Trophoblast cell (in vitro differentiated cells and primary cell): ENCODE measurements at regions not wholly inside any gene's neighbourhood (a gene's known extent, or its start where the extent isn't known, plus 50 kb on each side); places are given as distances from the start of the nearest gene placed in this dataset.

Experiments
- DNase-seq, 2 donors: peaks; one replicate each; pipeline ENCODE4 v3.0.0-alpha.2; 2016
- H2AFZ ChIP-seq: 2 replicates; pipeline ENCODE4 v1.6.1; 2013; ENCODE audit warnings: low read length, moderate library complexity, mild to moderate bottlenecking; ENCODE audit not compliant: insufficient read depth, poor library complexity
- H2AK5ac ChIP-seq: 2 replicates; pipeline ENCODE4 v1.6.1; 2013; ENCODE audit warnings: mild to moderate bottlenecking, low read length
- H2BK120ac ChIP-seq: 2 replicates; pipeline ENCODE4 v1.6.1; 2013; ENCODE audit warnings: low read length, mild to moderate bottlenecking, moderate library complexity; ENCODE audit not compliant: insufficient read depth, poor library complexity
- H2BK12ac ChIP-seq: 2 replicates; pipeline ENCODE4 v1.6.1; 2013; ENCODE audit warnings: mild to moderate bottlenecking, low read length, moderate library complexity
- H2BK5ac ChIP-seq: 2 replicates; pipeline ENCODE4 v1.6.1; 2013; ENCODE audit warnings: low read length, low read depth, moderate library complexity, mild to moderate bottlenecking; ENCODE audit not compliant: poor library complexity
- H3K14ac ChIP-seq: 2 replicates; pipeline ENCODE4 v1.6.1; 2013; ENCODE audit warnings: mild to moderate bottlenecking, low read length
- H3K18ac ChIP-seq: 2 replicates; pipeline ENCODE4 v1.6.1; 2013; ENCODE audit warnings: mild to moderate bottlenecking, low read length
- H3K23ac ChIP-seq: 2 replicates; pipeline ENCODE4 v1.6.1; 2013; ENCODE audit warnings: low read length
- H3K27ac ChIP-seq: 2 replicates; pipeline ENCODE4 v1.5.1; 2013; ENCODE audit warnings: low read depth, mild to moderate bottlenecking, inconsistent platforms, low read length, moderate library complexity
- H3K27me3 ChIP-seq: 2 replicates; pipeline ENCODE4 v1.6.1; 2013; ENCODE audit warnings: inconsistent platforms, mild to moderate bottlenecking, low read length, moderate library complexity; ENCODE audit not compliant: insufficient read depth
- H3K36me3 ChIP-seq, 2 experiments: 1 replicate in 1 of 2; 2 replicates in 1 of 2; pipeline ENCODE4 v1.6.1; 2013; ENCODE audit warnings: low read length in 2 of 2, mild to moderate bottlenecking in 2 of 2, moderate library complexity in 1 of 2; ENCODE audit not compliant: insufficient read depth in 2 of 2, control insufficient read depth in 1 of 2
- H3K4ac ChIP-seq: 2 replicates; pipeline ENCODE4 v1.6.1; 2013; ENCODE audit warnings: low read depth, mild to moderate bottlenecking, low read length, moderate library complexity
- H3K4me1 ChIP-seq, 2 experiments: 1 replicate in 1 of 2; 2 replicates in 1 of 2; pipeline ENCODE4 v1.6.1; 2013; ENCODE audit warnings: low read length in 2 of 2, mild to moderate bottlenecking in 2 of 2, moderate library complexity in 1 of 2; ENCODE audit not compliant: insufficient read depth in 2 of 2, control insufficient read depth in 1 of 2
- H3K4me2 ChIP-seq: 2 replicates; pipeline ENCODE4 v1.6.1; 2013; ENCODE audit warnings: inconsistent platforms, mild to moderate bottlenecking, low read length, moderate library complexity
- H3K4me3 ChIP-seq: 2 replicates; pipeline ENCODE4 v1.5.1; 2013; ENCODE audit warnings: mild to moderate bottlenecking, low read depth, low read length, inconsistent platforms
- H3K79me1 ChIP-seq: one replicate; pipeline ENCODE4 v1.6.1; 2013; ENCODE audit warnings: low read length
- H3K79me2 ChIP-seq: 2 replicates; pipeline ENCODE4 v1.6.1; 2013; ENCODE audit warnings: low read length, mild to moderate bottlenecking; ENCODE audit not compliant: control insufficient read depth, insufficient read depth, poor library complexity
- H3K9ac ChIP-seq: 2 replicates; pipeline ENCODE4 v1.6.1; 2013; ENCODE audit warnings: mild to moderate bottlenecking, low read length
- H3K9me3 ChIP-seq: 2 replicates; pipeline ENCODE4 v1.6.1; 2013; ENCODE audit warnings: low read depth, mild to moderate bottlenecking, control low read depth, inconsistent platforms, low read length; ENCODE audit not compliant: insufficient read depth
- H4K12ac ChIP-seq: 2 replicates; pipeline ENCODE4 v1.6.1; 2013; ENCODE audit warnings: low read depth, mild to moderate bottlenecking, low read length, moderate library complexity
- H4K8ac ChIP-seq: 2 replicates; pipeline ENCODE4 v1.6.1; 2013; ENCODE audit warnings: low read depth, mild to moderate bottlenecking, low read length, moderate library complexity
- H4K91ac ChIP-seq: one replicate; pipeline ENCODE4 v1.6.1; 2013; ENCODE audit warnings: low read depth, mild to moderate bottlenecking, low read length, moderate library complexity
- WGBS: extraction: QIAGEN DNeasy Blood & Tissue Kit; methylation state at CpG from one replicate; pipeline ENCODE4 v1.1.7; 2013; ENCODE audit warnings: missing lambda C conversion rate; ENCODE audit not compliant: insufficient read length, insufficient coverage; ENCODE audit errors: extremely low coverage; 5-methylcytosine and 5-hydroxymethylcytosine counted together

DNA sequence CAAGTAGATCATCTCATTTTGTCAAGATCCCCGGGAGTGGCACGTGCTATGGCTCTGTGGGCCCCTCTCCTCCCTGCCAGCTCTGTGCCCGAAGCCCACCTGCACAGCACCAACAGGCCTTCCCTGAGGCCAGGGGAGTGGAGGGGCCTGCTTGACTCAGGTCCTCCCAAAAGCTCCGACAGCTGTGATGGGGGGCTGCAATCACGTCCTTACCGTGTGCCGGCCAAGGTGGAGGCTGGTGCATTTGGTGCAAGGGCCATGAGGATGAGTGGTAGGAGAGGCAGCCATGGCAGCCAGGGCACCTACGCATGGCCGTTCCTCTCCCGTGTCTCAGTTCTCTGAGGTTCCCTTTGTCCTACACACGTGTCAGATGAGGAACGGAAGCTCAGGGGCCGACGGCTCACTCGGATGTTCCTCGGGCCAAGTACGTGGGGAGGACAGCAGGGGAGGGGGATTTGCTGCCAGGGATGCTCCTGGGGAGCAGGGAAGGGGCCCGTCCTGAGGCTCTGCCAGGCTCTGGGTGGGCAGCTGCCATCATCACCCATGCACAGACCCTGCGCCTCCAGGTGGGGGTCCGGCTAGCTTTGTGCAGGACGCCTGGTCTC lies 95.8 kb downstream of the HMX1 start:
- DNase-seq = no peak
- H3K27ac ChIP-seq = no peak overlapping the region

DNA sequence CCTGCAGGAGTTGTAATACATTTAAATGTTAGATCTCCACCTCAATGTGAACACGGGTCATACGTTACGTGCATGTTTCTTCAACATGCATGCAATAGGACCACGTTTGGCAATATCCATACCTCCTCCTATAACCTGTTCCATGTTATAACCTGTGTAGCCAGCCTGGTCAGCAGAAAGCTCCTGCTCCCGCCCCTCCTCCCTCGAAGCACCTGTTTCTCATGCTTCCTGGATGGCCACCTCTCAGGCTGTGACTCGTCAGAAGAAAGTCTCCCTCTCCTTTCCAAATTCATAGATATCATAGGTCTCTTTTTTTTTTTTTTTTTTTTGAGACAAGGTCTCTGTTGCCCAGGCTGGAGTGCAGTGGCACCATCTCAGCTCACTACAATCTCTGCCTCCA lies 96.5 kb downstream of the HMX1 start:
- no CpG with 5 or more reads among the region's 7 CpGs for WGBS
- Histone ChIP-seq H3K14ac (no peak overlapping the region), H3K27me3 (no peaks in the 10 kb centered on the region), H3K9me3 (no peaks in the 10 kb centered on the region), H3K36me3 (no peaks in the 10 kb centered on the region), H3K9ac (no peak overlapping the region), H3K18ac (no peak overlapping the region), H3K23ac (no peak overlapping the region), H4K8ac (no peak overlapping the region), H4K12ac (no peak overlapping the region), H3K79me2 (no peaks in the 10 kb centered on the region), H3K27ac (no peak overlapping the region), H4K91ac (no peak overlapping the region), H2BK120ac (no peak overlapping the region), H3K4ac (no peak overlapping the region), H3K4me3 (no peak overlapping the region), H3K4me1 (no peaks in the 10 kb centered on the region), H2BK12ac (no peak overlapping the region), H2AK5ac (no peak overlapping the region), H3K79me1 (no peaks in the 10 kb centered on the region), H2AFZ (no peak overlapping the region), H3K4me2 (no peak overlapping the region), H2BK5ac (no peak overlapping the region)
- DNase-seq = no peak

More for the DNA sequence above, 95.8 kb downstream of the HMX1 start:
- no peaks in the 10 kb centered on the region for H3K9me3 ChIP-seq
- no peaks in the 10 kb centered on the region for H3K36me3 ChIP-seq
- no peak overlapping the region for H3K4ac ChIP-seq
- no peak overlapping the region for H3K4me2 ChIP-seq
- H3K9ac ChIP-seq = no peak overlapping the region
- H2BK120ac ChIP-seq = no peak overlapping the region
- no peaks in the 10 kb centered on the region for H3K27me3 ChIP-seq
- H4K91ac ChIP-seq = no peak overlapping the region
- H3K14ac ChIP-seq = no peak overlapping the region
- no peaks in the 10 kb centered on the region for H3K4me1 ChIP-seq
- H3K79me1 ChIP-seq = no peaks in the 10 kb centered on the region
- H4K8ac ChIP-seq = no peak overlapping the region
- no peaks in the 10 kb centered on the region for H3K79me2 ChIP-seq
- no peak overlapping the region for H4K12ac ChIP-seq
- H3K4me3 ChIP-seq = no peak overlapping the region
- no peak overlapping the region for H3K23ac ChIP-seq
- no peak overlapping the region for H3K18ac ChIP-seq
- H2BK5ac ChIP-seq = no peak overlapping the region
- no peak overlapping the region for H2BK12ac ChIP-seq
- H2AK5ac ChIP-seq = no peak overlapping the region
- WGBS = no CpG with 5 or more reads among the region's 21 CpGs
- no peak overlapping the region for H2AFZ ChIP-seq

DNA sequence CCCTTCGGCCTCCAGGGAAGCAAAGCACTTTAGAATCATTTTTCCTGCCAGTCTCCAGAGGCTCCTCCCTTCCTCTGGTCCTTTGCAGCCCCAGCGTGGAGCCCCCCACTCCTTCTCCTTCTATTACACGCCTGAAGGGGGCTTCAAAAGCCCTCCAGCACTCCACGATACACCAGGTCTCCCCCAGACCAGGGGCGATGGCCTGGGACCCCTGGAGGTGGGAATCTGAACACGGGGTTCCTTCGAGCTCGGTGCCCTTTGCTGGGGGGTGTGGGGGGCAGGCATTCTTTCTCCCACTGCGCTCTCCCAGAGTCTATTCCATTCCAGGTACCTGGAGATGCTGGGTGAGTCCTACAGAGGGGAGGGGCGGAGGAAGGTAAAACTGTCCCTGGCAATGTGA lies 97.6 kb downstream of the HMX1 start:
- no peak for DNase-seq
- Histone ChIP-seq H3K27ac (no peak overlapping the region), H2BK120ac (no peak overlapping the region), H4K12ac (no peak overlapping the region), H3K14ac (no peak overlapping the region), H3K9ac (no peak overlapping the region), H3K79me1 (no peaks in the 10 kb centered on the region), H3K27me3 (no peaks in the 10 kb centered on the region), H3K36me3 (no peaks in the 10 kb centered on the region), H3K79me2 (no peaks in the 10 kb centered on the region), H2BK5ac (no peak overlapping the region), H3K9me3 (no peaks in the 10 kb centered on the region), H2BK12ac (no peak overlapping the region), H3K4me1 (no peaks in the 10 kb centered on the region), H3K4me3 (no peak overlapping the region), H3K18ac (no peak overlapping the region), H3K4me2 (no peak overlapping the region), H2AFZ (no peak overlapping the region), H4K8ac (no peak overlapping the region), H3K4ac (no peak overlapping the region), H2AK5ac (no peak overlapping the region), H3K23ac (no peak overlapping the region), H4K91ac (no peak overlapping the region)
- no CpG with 5 or more reads among the region's 10 CpGs for WGBS

DNA sequence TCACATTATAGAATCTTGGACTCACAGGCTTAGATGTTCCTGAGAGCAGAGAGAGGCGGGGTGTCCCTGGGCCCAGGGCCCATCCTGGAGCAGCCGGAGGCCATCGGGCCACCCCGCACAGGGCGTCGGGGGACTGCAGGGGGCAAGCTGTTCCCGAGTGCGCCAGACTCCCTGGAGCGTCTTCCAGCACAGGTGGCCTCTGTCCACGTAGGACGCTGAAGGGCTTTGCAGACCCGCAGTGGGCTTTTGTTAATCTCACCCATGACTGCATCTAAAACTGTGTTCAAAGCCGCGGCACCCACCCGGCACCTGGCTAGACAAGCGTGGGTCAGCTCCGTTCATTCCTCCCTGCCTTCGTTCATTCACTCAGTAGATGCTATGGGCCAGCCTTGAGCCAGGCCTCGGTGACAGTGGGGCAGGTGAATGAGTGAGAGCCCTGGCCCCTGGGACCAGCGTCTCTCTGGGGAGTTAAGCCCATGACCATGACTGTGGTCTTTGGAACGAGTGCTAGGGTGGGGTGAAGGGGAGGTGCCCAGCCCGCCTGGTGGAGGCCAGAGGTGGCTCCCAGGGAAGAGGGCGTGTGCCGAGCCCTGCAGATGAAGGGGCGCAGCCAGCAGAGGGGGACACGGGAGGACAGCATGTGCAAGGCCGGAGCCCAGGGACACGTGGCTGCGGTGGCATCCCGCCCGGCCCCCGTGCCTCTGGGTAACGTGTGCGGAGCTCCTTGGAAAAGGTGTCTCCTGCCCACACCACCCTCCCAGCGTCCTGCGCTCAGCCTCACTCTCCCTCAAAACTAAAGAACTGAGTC lies 98.3 kb downstream of the HMX1 start:
- Histone ChIP-seq H3K9me3 (no peaks in the 10 kb centered on the region), H2AFZ (no peak overlapping the region), H3K27ac (no peak overlapping the region), H3K23ac (no peak overlapping the region), H3K4me1 (no peaks in the 10 kb centered on the region), H2BK120ac (no peak overlapping the region), H4K91ac (no peak overlapping the region), H3K18ac (no peak overlapping the region), H3K14ac (no peak overlapping the region), H3K79me1 (no peaks in the 10 kb centered on the region), H2BK5ac (no peak overlapping the region), H4K8ac (no peak overlapping the region), H2AK5ac (no peak overlapping the region), H3K27me3 (no peaks in the 10 kb centered on the region), H2BK12ac (no peak overlapping the region), H3K4me3 (no peak overlapping the region), H3K4me2 (no peak overlapping the region), H3K9ac (no peak overlapping the region), H3K79me2 (no peaks in the 10 kb centered on the region), H3K4ac (no peak overlapping the region), H3K36me3 (no peaks in the 10 kb centered on the region), H4K12ac (no peak overlapping the region)
- WGBS = no CpG with 5 or more reads among the region's 36 CpGs
- no peak for DNase-seq
